Peyer's patch (tissue), 4 donors: ENCODE measurements at regions not wholly inside any gene's neighbourhood (a gene's known extent, or its start where the extent isn't known, plus 50 kb on each side); places are given as distances from the start of the nearest gene placed in this dataset.

Source experiments
- POLR2A ChIP-seq, 2 donors: fragments of 450-650 bp; IDR thresholded peaks; one replicate each; pipeline ENCODE4 v1.5.1; 2017; ENCODE audit warnings: antibody characterized with exemption in 2 of 2, mild to moderate bottlenecking in 2 of 2, moderate library complexity in 2 of 2
- TF ChIP-seq, protein P1 (sequence below), 6 experiments: fragments of 450-650 bp in 4 of 6; fragments of 200-600 bp in 2 of 6; sonication (generic) in 1 of 6; IDR thresholded peaks; one replicate each; pipeline ENCODE4 v1.5.1; 2017 to 2019; ENCODE audit warnings: antibody characterized with exemption in 6 of 6, mild to moderate bottlenecking in 3 of 6, moderate library complexity in 1 of 6

DNA sequence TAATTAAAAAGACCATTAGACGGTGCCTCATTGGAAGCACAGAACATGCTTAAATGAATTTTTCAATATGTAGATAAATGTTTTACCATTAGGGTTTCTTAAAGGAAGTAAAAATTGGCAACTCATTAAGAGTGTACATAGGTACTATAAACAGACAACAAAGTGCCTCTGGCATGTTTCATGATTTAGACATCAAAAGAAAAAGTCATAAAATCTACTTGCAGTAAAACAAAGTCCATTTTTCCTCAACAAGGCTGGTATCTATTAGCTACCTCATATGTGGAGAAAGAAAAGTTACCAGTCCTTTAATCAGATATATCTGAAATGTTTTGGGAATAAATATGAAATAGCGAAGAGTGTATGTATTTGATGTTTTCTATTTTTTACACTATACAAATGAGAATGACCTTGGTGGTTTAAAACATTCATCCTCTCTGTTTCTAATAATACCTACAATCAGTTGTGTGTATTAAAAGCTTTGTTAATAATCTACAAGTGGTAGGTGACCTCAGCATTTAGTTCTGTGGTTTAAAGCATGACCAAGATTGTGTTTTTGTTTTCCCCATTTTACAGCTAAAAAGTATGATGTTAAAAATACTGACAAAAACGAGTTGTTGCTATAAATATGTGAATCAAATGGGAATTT is 87.5 kb downstream of the HDGFL1 start:
- TF ChIP-seq POLR2A (IDR thresholded peaks at IDR 0.05), result no peak
- TF ChIP-seq, protein P1, sequence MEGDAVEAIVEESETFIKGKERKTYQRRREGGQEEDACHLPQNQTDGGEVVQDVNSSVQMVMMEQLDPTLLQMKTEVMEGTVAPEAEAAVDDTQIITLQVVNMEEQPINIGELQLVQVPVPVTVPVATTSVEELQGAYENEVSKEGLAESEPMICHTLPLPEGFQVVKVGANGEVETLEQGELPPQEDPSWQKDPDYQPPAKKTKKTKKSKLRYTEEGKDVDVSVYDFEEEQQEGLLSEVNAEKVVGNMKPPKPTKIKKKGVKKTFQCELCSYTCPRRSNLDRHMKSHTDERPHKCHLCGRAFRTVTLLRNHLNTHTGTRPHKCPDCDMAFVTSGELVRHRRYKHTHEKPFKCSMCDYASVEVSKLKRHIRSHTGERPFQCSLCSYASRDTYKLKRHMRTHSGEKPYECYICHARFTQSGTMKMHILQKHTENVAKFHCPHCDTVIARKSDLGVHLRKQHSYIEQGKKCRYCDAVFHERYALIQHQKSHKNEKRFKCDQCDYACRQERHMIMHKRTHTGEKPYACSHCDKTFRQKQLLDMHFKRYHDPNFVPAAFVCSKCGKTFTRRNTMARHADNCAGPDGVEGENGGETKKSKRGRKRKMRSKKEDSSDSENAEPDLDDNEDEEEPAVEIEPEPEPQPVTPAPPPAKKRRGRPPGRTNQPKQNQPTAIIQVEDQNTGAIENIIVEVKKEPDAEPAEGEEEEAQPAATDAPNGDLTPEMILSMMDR (IDR thresholded peaks at IDR 0.05), result no peak
